NCI-H1694 treated with DMSO at 0.1 percent for 48 hours (cell line): ENCODE measurements at regions not wholly inside any gene's neighbourhood (a gene's known extent, or its start where the extent isn't known, plus 50 kb on each side); places are given as distances from the start of the nearest gene placed in this dataset.

Experiments used
- DNase-seq: peaks from one replicate; lab custom pipeline; 2025; lab: John Stamatoyannopoulos, UW

- DNase-seq, result no peak
Observed at GRCh38 chr1:112264010-112264409, 132.0 kb upstream of the CTTNBP2NL start.

GRCh38 chr1:112264553-112264952, 131.5 kb upstream of the CTTNBP2NL start:
- no peak for DNase-seq

GRCh38 chr1:112265931-112266330, 130.1 kb upstream of the CTTNBP2NL start:
- DNase-seq, result no peak

DNA sequence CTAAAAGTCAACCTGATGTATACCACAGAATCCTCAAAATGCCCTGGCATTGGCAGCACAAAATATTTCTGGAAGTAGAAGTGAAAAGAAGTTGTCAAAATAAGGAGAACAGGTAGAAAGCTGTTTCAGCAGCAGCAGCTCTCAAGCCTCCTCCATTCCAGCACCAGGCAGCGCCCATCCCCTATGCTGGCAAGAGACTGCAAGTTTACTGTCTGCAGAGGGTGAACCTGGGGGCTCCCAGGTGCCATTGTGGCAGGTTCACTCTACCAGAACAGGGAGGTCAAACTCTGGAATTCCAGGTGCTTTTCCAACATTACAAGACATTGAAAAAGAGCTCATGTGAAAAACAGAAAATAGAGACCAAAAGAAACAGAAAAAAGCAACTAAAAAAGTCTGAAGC, 128.8 kb upstream of the CTTNBP2NL start:
- DNase-seq, result no peak

- no peak for DNase-seq
Observed at GRCh38 chr1:112267929-112268328, 128.1 kb upstream of the CTTNBP2NL start.

DNA sequence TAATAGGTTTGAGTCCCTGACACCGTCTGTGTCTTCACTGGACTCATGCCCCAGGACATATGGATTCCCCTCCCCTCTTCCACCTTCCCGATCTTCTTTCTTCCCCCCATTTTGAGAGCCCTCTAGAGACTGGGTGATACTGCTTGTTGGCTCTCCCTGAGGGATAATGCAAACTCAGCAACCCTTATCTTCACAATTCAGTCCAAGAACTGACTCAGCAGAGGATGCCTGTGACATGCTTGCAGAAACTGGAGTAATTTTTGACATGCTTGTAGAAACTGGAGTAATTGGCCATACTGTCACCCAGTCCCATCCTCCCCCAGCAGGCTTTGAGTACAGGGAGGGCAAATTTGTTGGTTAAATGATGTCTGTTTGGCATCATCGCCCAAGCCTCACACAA, 127.6 kb upstream of the CTTNBP2NL start:
- DNase-seq, result no peak

DNA sequence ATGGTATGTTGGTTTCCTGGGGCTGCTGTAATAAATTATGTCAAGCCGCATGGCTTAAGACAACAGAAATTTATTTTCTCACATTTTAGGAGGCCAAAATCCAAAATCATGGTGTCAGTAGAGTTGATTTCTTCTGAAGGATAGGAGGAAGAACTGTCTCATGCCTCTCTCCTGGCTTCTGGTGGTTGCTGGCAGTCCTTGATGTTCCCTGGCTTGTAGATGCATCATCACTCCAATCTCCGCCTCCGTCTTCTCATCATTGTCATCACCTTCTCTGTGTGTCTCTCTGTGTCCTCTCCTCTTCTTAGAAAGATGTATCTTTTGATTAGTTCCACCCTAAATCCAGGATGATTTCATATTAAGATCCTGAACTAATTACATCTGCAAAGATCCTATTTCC, 124.7 kb upstream of the CTTNBP2NL start:
- DNase-seq, result no peak

GRCh38 chr1:112272101-112272772, 123.8 kb upstream of the CTTNBP2NL start:
- no peak for DNase-seq

DNA sequence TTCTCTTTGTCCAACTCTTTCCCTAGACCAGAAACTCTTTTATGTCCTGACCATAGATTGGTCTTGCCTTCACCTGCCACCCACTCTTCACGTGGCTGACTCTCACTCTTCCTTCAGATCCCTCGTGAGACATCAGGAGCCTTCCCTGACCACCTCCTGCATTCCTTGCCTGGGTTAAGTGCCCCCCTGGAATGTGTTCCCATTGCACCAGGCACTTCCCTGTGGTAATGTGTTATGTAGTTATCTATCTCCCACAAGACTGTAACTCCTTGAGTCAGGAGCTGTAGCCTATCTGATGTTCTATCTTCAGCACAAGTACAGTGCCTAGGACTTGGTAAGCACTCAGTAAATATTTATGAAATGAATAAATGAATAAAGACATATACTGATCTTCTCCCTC, 111.2 kb upstream of the CTTNBP2NL start:
- DNase-seq, result no peak

- no peak for DNase-seq
Observed at GRCh38 chr1:112285316-112285715, 110.7 kb upstream of the CTTNBP2NL start.

DNA sequence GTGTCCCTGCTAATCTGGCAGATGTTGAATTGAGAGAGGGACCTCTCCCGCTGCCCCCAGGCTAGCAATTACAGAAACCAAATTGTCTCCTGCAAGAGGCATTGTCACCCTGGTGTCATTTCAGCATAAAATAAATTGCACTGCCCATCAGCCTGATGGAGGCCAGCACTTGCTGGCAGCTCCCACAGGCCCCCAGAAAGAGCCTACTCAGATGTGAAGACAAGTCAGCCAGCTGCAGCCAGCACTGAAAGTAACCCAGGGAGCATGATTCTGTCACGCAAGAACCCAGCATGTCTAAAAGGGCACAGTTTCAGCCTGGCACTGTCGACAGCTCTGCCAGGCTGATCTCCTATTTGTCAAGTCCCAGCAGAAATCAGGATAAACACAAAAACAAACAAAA, 110.3 kb upstream of the CTTNBP2NL start:
- DNase-seq, result no peak

DNA sequence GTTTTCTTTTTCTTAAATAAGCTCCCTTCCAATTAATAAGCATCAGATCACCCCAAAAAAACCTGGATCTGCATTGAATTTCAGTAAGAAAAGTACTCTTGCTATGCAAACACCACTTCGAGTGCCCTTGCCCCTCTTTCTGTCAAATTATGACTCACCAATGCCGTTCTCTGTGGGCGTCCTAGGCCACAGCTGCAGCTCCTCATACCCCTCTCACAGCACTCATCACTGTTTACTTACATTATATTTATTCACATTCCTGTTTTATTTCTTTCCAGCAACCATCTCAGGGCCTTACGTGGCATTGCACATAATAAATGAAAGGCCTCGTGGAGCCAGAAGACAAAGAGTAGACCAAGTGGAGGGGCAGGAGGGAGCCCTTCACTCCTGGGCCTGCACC, 99.1 kb upstream of the CTTNBP2NL start:
- DNase-seq, result no peak

GRCh38 chr1:112297536-112297935, 98.5 kb upstream of the CTTNBP2NL start:
- DNase-seq, result no peak

GRCh38 chr1:112298558-112298957, 97.5 kb upstream of the CTTNBP2NL start:
- DNase-seq, result peak; percentile 81

DNA sequence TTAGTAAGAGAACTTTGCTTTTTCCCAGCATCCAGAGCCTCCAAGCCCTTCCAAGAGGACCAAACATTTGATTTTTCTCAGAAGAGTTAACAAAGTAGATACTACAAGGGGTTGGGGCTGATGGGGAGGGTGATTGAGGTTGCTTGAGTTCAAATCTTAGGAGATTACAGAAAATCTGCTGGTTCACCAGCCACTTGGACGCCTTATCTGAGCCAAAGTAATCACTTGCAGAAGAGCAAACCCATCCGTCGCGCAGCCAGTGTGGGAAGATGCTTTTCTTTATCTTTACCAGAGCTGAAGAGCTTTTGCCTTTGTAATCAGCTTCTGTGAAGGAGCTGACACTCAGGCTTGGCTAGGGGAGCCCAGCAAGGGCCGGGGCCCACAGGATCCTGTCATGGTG, 91.9 kb upstream of the CTTNBP2NL start:
- no peak for DNase-seq

GRCh38 chr1:112304612-112305011, 91.4 kb upstream of the CTTNBP2NL start:
- DNase-seq, result no peak

DNA sequence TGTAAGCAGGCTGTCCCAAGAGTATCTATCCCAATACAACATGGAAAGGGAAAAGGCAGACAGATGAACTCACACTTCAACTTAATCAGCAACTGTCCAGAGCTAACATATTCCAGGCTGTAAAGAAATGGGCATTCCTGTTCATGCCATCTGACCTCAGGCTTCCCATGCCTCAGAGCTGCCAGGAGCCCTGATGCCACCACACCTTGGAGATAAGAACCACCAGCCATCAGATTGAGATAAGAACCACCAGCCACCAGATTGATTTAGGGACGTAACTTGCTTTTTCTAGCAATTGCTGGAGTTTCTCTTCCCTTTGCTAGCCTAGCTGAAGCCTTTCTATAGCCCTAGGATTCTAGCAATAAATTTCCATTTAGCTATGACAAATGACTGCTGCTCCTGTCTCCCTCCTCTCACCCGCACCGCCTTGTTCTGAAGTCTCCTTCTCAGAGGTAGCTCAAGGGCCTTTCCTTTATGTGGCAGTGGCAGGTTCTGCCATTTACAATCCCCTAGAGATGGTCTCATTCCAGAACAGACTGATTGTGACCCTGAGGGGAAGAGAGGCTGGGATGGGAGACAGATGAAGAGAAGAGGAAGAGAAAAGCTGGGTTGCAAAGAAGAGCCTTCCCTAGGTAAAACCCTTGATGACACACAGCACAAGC, 88.0 kb upstream of the CTTNBP2NL start:
- DNase-seq, result no peak

- no peak for DNase-seq
Observed at GRCh38 chr1:112308716-112309115, 87.3 kb upstream of the CTTNBP2NL start.

DNA sequence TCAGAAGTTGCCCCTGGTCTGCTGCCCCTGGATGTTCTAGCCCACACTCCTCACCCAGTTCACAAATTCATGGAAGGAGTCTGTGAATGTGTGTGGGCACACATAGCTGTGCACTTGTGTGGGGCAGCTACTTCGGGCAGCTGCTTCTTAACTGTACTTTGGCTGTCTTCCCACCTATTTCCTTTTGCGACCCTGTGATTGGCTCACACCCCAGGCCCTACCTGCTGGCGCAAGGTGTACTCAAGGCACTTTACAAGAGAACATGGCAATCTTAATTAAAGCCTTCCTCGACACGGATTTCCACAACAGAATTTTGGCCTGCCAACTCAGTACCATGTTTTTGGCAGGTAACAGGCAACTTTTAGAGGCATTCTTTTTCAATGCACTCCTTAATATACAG, 86.5 kb upstream of the CTTNBP2NL start:
- no peak for DNase-seq

GRCh38 chr1:112312315-112312714, 83.7 kb upstream of the CTTNBP2NL start:
- DNase-seq, result no peak

DNA sequence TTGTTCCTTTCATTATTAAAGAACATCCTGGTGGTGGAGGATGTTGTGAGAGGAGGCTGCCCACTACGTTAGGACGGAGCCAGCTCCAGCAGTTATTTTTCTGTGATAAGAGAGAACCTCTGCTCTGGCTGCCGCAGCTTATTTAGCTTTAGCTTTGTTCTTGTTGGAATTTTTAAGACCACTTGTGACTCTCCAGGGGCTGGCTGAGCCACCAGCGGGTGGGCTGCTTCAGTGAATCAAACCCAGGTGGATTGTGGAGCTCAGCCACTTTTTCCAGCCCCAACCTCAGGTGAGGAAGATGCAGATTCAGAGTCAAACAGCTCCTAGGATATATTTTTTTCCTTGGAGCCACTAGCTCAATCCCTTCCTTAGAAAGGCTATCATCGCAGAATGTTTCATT, 83.1 kb upstream of the CTTNBP2NL start:
- no peak for DNase-seq

DNA sequence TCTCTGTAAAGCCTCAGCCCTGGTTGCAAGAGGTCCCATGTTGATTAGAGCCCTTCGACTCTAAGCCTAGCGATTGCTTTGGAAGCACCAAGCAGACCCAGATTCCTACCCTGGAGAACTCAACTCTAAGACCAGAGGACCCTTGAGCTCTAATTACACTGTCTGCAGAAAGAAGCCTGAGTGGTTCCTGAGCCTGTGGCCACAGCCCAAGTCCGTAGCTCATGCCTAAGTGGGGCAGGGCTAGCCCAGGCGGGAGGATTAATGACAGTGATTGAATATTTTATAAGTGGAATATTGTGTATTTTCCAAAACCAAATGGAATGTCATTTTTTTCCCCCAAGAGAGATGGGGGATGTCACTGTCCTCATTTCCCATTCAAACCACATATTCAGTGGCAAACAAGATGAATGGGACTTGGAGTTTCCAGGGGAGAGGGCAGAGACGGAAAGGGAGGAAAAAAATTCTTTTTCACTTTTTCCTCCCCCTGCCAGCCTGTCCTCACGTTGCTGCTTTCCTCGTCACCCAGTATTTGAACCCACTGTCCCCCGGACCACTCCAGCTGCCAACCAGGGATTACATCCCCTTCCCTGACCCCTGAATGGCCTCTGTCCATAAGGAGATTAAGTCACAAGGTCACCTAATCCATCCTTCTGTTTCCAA, 79.6 kb upstream of the CTTNBP2NL start:
- DNase-seq, result no peak

GRCh38 chr1:112317140-112317539, 78.9 kb upstream of the CTTNBP2NL start:
- no peak for DNase-seq
